Panc1 (cell line): ENCODE measurements at regions not wholly inside any gene's neighbourhood (a gene's known extent, or its start where the extent isn't known, plus 50 kb on each side); places are given as distances from the start of the nearest gene placed in this dataset.

Experiments
- ATAC-seq: fragments of 200-7000 bp; cut with Tn5 transposase; 2 replicates; pipeline ENCODE4 v1.9.1; 2020; ENCODE audit warnings: mild to moderate bottlenecking, moderate library complexity
- BruUV-seq: library from RNA; stranded (reverse); fragments of 400-500 nt; replicated peaks from 2 replicates; lab custom pipeline; 2021; lab: Mats Ljungman, UMichigan
- CTCF ChIA-PET: fragments of 300-600 bp; sonication (Branson Sonifier 250); formaldehyde crosslinking; loops from one replicate; lab custom pipeline; 2022; ENCODE audit warnings: antibody characterized with exemption; lab: Charles Lee
- POLR2A ChIA-PET: fragments of 300-600 bp; sonication (Branson Sonifier 250); formaldehyde crosslinking; loops from one replicate; lab custom pipeline; 2022; ENCODE audit warnings: antibody characterized with exemption; lab: Charles Lee
- DNase-seq: peaks from one replicate; pipeline ENCODE4 v3.0.0-alpha.2; 2010; ENCODE audit warnings: low read depth, low spot score
- H3K27ac ChIP-seq: 2 replicates; pipeline ENCODE4 v1.5.1; 2011; ENCODE audit warnings: mild to moderate bottlenecking, low read length, inconsistent platforms
- H3K27me3 ChIP-seq: fragments of 200-500 bp; sonication (Bioruptor generic); 2 replicates; pipeline ENCODE4 v1.6.0; 2014; ENCODE audit warnings: low read length, inconsistent platforms; ENCODE audit not compliant: control insufficient read depth, insufficient read depth
- H3K36me3 ChIP-seq: fragments of 200-500 bp; sonication (Bioruptor generic); 2 replicates; pipeline ENCODE4 v1.5.1; 2014; ENCODE audit warnings: inconsistent platforms, mild to moderate bottlenecking, low read length, moderate library complexity; ENCODE audit not compliant: control insufficient read depth, insufficient read depth
- H3K4me1 ChIP-seq: 2 replicates; pipeline ENCODE4 v1.5.1; 2011; ENCODE audit warnings: inconsistent platforms, mild to moderate bottlenecking, low read length, moderate library complexity; ENCODE audit not compliant: control insufficient read depth, insufficient read depth
- H3K4me3 ChIP-seq, 2 experiments: 2 replicates each; pipeline ENCODE4 v1.5.1; 2011 to 2012; ENCODE audit warnings: low read depth in 2 of 2, low read length in 2 of 2, mild to moderate bottlenecking in 2 of 2, inconsistent platforms in 1 of 2, moderate library complexity in 1 of 2
- H3K9me3 ChIP-seq: fragments of 200-500 bp; sonication (Bioruptor generic); 2 replicates; pipeline ENCODE4 v1.5.1; 2014; ENCODE audit warnings: low read depth, mild to moderate bottlenecking, inconsistent platforms, low read length, moderate library complexity; ENCODE audit not compliant: control insufficient read depth, insufficient read depth
- CTCF ChIP-seq: fragments of 450-650 bp; IDR thresholded peaks from 2 replicates; pipeline ENCODE4 v1.5.1; 2017; ENCODE audit warnings: mild to moderate bottlenecking
- POLR2AphosphoS5 ChIP-seq: IDR thresholded peaks from 2 replicates; pipeline ENCODE4 v1.6.1; 2012; ENCODE audit warnings: mild to moderate bottlenecking, low read depth, low read length, moderate library complexity
- REST ChIP-seq, 2 experiments: IDR thresholded peaks; 2 replicates each; pipeline ENCODE4 v1.6.1; 2011 to 2012; ENCODE audit warnings: low read depth in 2 of 2, control low read depth in 1 of 2, low read length in 1 of 2, mild to moderate bottlenecking in 1 of 2, moderate library complexity in 1 of 2; ENCODE audit not compliant: insufficient read depth in 1 of 2
- SIN3A ChIP-seq: IDR thresholded peaks from 2 replicates; pipeline ENCODE4 v1.6.1; 2012; ENCODE audit warnings: low read depth, mild to moderate bottlenecking, low read length, moderate library complexity, borderline replicate concordance; ENCODE audit not compliant: insufficient read depth
- TCF7L2 ChIP-seq: IDR thresholded peaks from 2 replicates; pipeline ENCODE4 v1.6.1; 2011; ENCODE audit warnings: mild to moderate bottlenecking, low read depth, low read length, inconsistent platforms
- in situ Hi-C: cut with HindIII; loops from 2 replicates; pipeline ENCODE4 v1.10.0; 2016; ENCODE audit warnings: low sequenced_read_pairs, low pct_unique_long_range_greater_than_20kb
- intact Hi-C: fragments of 100-400 bp; cut with micrococcal nuclease; formaldehyde crosslinking; loops from one replicate; pipeline ENCODE4 v1.10.0; 2022; ENCODE audit not compliant: unreplicated experiment

GRCh38 chr2:67892339-67892846, 170.4 kb downstream of the C1D start:
- in situ Hi-C loops (no loop called here), intact Hi-C loops (no loop called here)
- Histone ChIP-seq H3K27me3 (no peaks in the 10 kb centered on the region), H3K36me3 (no peaks in the 10 kb centered on the region), H3K9me3 (no peaks in the 10 kb centered on the region), H3K27ac (no peak overlapping the region), H3K4me1 (no peaks in the 10 kb centered on the region), H3K4me3 (no peak overlapping the region)
- ATAC-seq (no peak), DNase-seq (no peak)
- ChIA-PET CTCF (no interaction called here), POLR2A (no interaction called here)
- BruUV-seq, result no TSS peak
- no peak for TF ChIP-seq TCF7L2
- no peak for TF ChIP-seq SIN3A
- no peak for TF ChIP-seq CTCF
- TF ChIP-seq POLR2AphosphoS5, result no peak
- TF ChIP-seq REST (IDR thresholded peaks at IDR 0.05; ENCODE audit: insufficient read depth in 1 of 2, low read depth in 2 of 2, low read length in 1 of 2), result no peak

GRCh38 chr2:67895227-67895941, 167.4 kb downstream of the C1D start:
- ATAC-seq (no peak), DNase-seq (no peak)
- Histone ChIP-seq H3K4me3 (no peak overlapping the region), H3K27ac (no peak overlapping the region), H3K9me3 (no peaks in the 10 kb centered on the region), H3K36me3 (no peaks in the 10 kb centered on the region), H3K4me1 (no peaks in the 10 kb centered on the region), H3K27me3 (no peaks in the 10 kb centered on the region)
- CTCF ChIA-PET, result no interaction called here
- intact Hi-C loops (no loop called here), in situ Hi-C loops (no loop called here)
- BruUV-seq, result no TSS peak
- POLR2A ChIA-PET, result no interaction called here
- TF ChIP-seq POLR2AphosphoS5, result no peak
- no peak for TF ChIP-seq TCF7L2
- TF ChIP-seq CTCF, result no peak
- TF ChIP-seq SIN3A, result no peak
